Mesendoderm (in vitro differentiated cells): ENCODE measurements at regions not wholly inside any gene's neighbourhood (a gene's known extent, or its start where the extent isn't known, plus 50 kb on each side); places are given as distances from the start of the nearest gene placed in this dataset.

Experiments
- DNase-seq: peaks from one replicate; pipeline ENCODE4 v3.0.0; 2013
- H2AK5ac ChIP-seq: 2 replicates; pipeline ENCODE4 v1.6.1; 2013; ENCODE audit warnings: low read length, inconsistent platforms
- H2BK120ac ChIP-seq: 2 replicates; pipeline ENCODE4 v1.6.1; 2013; ENCODE audit warnings: low read depth, mild to moderate bottlenecking, low read length, moderate library complexity, mixed read lengths
- H2BK15ac ChIP-seq: replicated peaks from 2 replicates; pipeline ENCODE4 v1.6.1; 2013; ENCODE audit warnings: low read depth, mild to moderate bottlenecking, moderate library complexity
- H2BK5ac ChIP-seq: 2 replicates; pipeline ENCODE4 v1.6.1; 2013; ENCODE audit warnings: low read length, inconsistent platforms
- H3K18ac ChIP-seq: 2 replicates; pipeline ENCODE4 v1.6.1; 2013; ENCODE audit warnings: mild to moderate bottlenecking, low read length, mixed read lengths
- H3K23ac ChIP-seq: one replicate; pipeline ENCODE4 v1.6.1; 2013; ENCODE audit warnings: low read length
- H3K27ac ChIP-seq: 2 replicates; pipeline ENCODE4 v1.5.1; 2013; ENCODE audit warnings: low read depth, mild to moderate bottlenecking, inconsistent platforms, low read length, moderate library complexity
- H3K27me3 ChIP-seq: 2 replicates; pipeline ENCODE4 v1.6.1; 2013; ENCODE audit warnings: low read length, control low read depth, mild to moderate bottlenecking, inconsistent platforms; ENCODE audit not compliant: insufficient read depth, poor library complexity
- H3K36me3 ChIP-seq: 2 replicates; pipeline ENCODE4 v1.6.1; 2013; ENCODE audit warnings: low read length, inconsistent platforms; ENCODE audit not compliant: control insufficient read depth, insufficient read depth
- H3K4ac ChIP-seq: one replicate; pipeline ENCODE4 v1.6.1; 2013; ENCODE audit warnings: low read depth, mild to moderate bottlenecking, low read length, moderate library complexity
- H3K4me1 ChIP-seq: 2 replicates; pipeline ENCODE4 v1.6.1; 2013; ENCODE audit warnings: low read depth, low read length, inconsistent platforms; ENCODE audit not compliant: control insufficient read depth
- H3K4me2 ChIP-seq: 2 replicates; pipeline ENCODE4 v1.6.1; 2013; ENCODE audit warnings: low read length
- H3K4me3 ChIP-seq: 2 replicates; pipeline ENCODE4 v1.5.1; 2013; ENCODE audit warnings: mild to moderate bottlenecking, low read length
- H3K56ac ChIP-seq: one replicate; pipeline ENCODE4 v1.6.1; 2013; ENCODE audit warnings: low read length
- H3K79me1 ChIP-seq: 2 replicates; pipeline ENCODE4 v1.6.1; 2013; ENCODE audit warnings: low read length, inconsistent platforms
- H3K79me2 ChIP-seq: 2 replicates; pipeline ENCODE4 v1.6.1; 2013; ENCODE audit warnings: mild to moderate bottlenecking, low read length; ENCODE audit not compliant: control insufficient read depth, insufficient read depth
- H3K9ac ChIP-seq: 2 replicates; pipeline ENCODE4 v1.6.1; 2013; ENCODE audit warnings: low read length, inconsistent platforms
- H4K5ac ChIP-seq: one replicate; pipeline ENCODE4 v1.6.1; 2013; ENCODE audit warnings: low read length
- H4K8ac ChIP-seq: one replicate; pipeline ENCODE4 v1.6.1; 2013; ENCODE audit warnings: low read depth, mild to moderate bottlenecking, control low read depth, low read length, moderate library complexity
- WGBS: extraction: QIAGEN DNeasy Blood & Tissue Kit; methylation state at CpG from one replicate; pipeline ENCODE4 v1.1.7; 2013; ENCODE audit warnings: low lambda C conversion rate, missing lambda C conversion rate; ENCODE audit not compliant: insufficient coverage; ENCODE audit errors: extremely low coverage; 5-methylcytosine and 5-hydroxymethylcytosine counted together

- no peak overlapping the region for H3K23ac ChIP-seq
- H4K8ac ChIP-seq = no peak overlapping the region
- no CpG with 5 or more reads among the region's 2 CpGs for WGBS
- no peak overlapping the region for H3K9ac ChIP-seq
- H2BK120ac ChIP-seq = no peak overlapping the region
- H3K27me3 ChIP-seq = no peaks in the 10 kb centered on the region
- H3K4me2 ChIP-seq = no peak overlapping the region
- H2BK5ac ChIP-seq = no peak overlapping the region
- H3K4ac ChIP-seq = no peak overlapping the region
- no peak overlapping the region for H2BK15ac ChIP-seq
- no peak overlapping the region for H3K4me3 ChIP-seq
- no peak overlapping the region for H3K27ac ChIP-seq
- peak; percentile 42 for DNase-seq
- H3K18ac ChIP-seq = no peak overlapping the region
- no peak overlapping the region for H4K5ac ChIP-seq
- H3K79me2 ChIP-seq = no peaks in the 10 kb centered on the region
- no peak overlapping the region for H3K56ac ChIP-seq
- no peak overlapping the region for H2AK5ac ChIP-seq
- no peaks in the 10 kb centered on the region for H3K79me1 ChIP-seq
- no peaks in the 10 kb centered on the region for H3K36me3 ChIP-seq
- no peaks in the 10 kb centered on the region for H3K4me1 ChIP-seq
Observed at GRCh38 chr5:86786955-86787354, 169.2 kb downstream of the COX7C start.

- H2BK120ac ChIP-seq = no peak overlapping the region
- no peak overlapping the region for H3K27ac ChIP-seq
- no CpG with 5 or more reads among the region's 3 CpGs for WGBS
- no peak overlapping the region for H3K18ac ChIP-seq
- DNase-seq = no peak
- no peak overlapping the region for H2BK15ac ChIP-seq
- H3K36me3 ChIP-seq = no peaks in the 10 kb centered on the region
- no peak overlapping the region for H4K5ac ChIP-seq
- no peak overlapping the region for H3K56ac ChIP-seq
- no peak overlapping the region for H3K4me2 ChIP-seq
- no peaks in the 10 kb centered on the region for H3K79me1 ChIP-seq
- H3K4me1 ChIP-seq = no peaks in the 10 kb centered on the region
- H3K27me3 ChIP-seq = no peaks in the 10 kb centered on the region
- H2BK5ac ChIP-seq = no peak overlapping the region
- H3K4me3 ChIP-seq = no peak overlapping the region
- no peak overlapping the region for H4K8ac ChIP-seq
- H3K23ac ChIP-seq = no peak overlapping the region
- no peaks in the 10 kb centered on the region for H3K79me2 ChIP-seq
- no peak overlapping the region for H2AK5ac ChIP-seq
- H3K9ac ChIP-seq = no peak overlapping the region
- no peak overlapping the region for H3K4ac ChIP-seq
Observed at GRCh38 chr5:86795659-86796058, 177.9 kb downstream of the COX7C start.

- Histone ChIP-seq H2BK15ac (no peak overlapping the region), H3K23ac (no peak overlapping the region), H3K18ac (no peak overlapping the region), H3K4ac (no peak overlapping the region), H2BK5ac (no peak overlapping the region), H3K4me3 (no peak overlapping the region), H3K27ac (no peak overlapping the region), H2BK120ac (no peak overlapping the region), H3K27me3 (no peaks in the 10 kb centered on the region), H3K56ac (no peak overlapping the region), H3K36me3 (no peaks in the 10 kb centered on the region), H4K8ac (no peak overlapping the region), H3K79me2 (no peaks in the 10 kb centered on the region), H4K5ac (no peak overlapping the region), H3K79me1 (no peaks in the 10 kb centered on the region), H3K9ac (no peak overlapping the region), H2AK5ac (no peak overlapping the region), H3K4me1 (no peaks in the 10 kb centered on the region), H3K4me2 (no peak overlapping the region)
- DNase-seq = peak; percentile 90
Observed at GRCh38 chr5:86797677-86798076, 179.9 kb downstream of the COX7C start.

- Histone ChIP-seq H2AK5ac (no peak overlapping the region), H3K79me1 (no peaks in the 10 kb centered on the region), H3K27ac (no peak overlapping the region), H3K23ac (no peak overlapping the region), H3K4me2 (no peak overlapping the region), H2BK15ac (no peak overlapping the region), H3K36me3 (no peaks in the 10 kb centered on the region), H3K79me2 (no peaks in the 10 kb centered on the region), H2BK120ac (no peak overlapping the region), H3K4ac (no peak overlapping the region), H3K27me3 (no peaks in the 10 kb centered on the region), H3K18ac (no peak overlapping the region), H4K8ac (no peak overlapping the region), H3K9ac (no peak overlapping the region), H3K4me1 (no peaks in the 10 kb centered on the region), H3K4me3 (no peak overlapping the region), H4K5ac (no peak overlapping the region), H2BK5ac (no peak overlapping the region), H3K56ac (peak overlapping the region; percentile 1)
- no CpG with 5 or more reads among the region's 1 CpG for WGBS
- DNase-seq = no peak
Observed at GRCh38 chr5:86806206-86806605, 188.5 kb downstream of the COX7C start.

- no peaks in the 10 kb centered on the region for H3K79me2 ChIP-seq
- no peak overlapping the region for H2BK15ac ChIP-seq
- H4K5ac ChIP-seq = no peak overlapping the region
- WGBS = no CpG with 5 or more reads among the region's 3 CpGs
- no peak overlapping the region for H3K56ac ChIP-seq
- H3K79me1 ChIP-seq = no peaks in the 10 kb centered on the region
- H3K4me3 ChIP-seq = no peak overlapping the region
- no peaks in the 10 kb centered on the region for H3K36me3 ChIP-seq
- no peak overlapping the region for H2BK5ac ChIP-seq
- H2BK120ac ChIP-seq = no peak overlapping the region
- H3K27ac ChIP-seq = no peak overlapping the region
- H3K4me2 ChIP-seq = no peak overlapping the region
- no peak overlapping the region for H4K8ac ChIP-seq
- no peak for DNase-seq
- no peak overlapping the region for H3K9ac ChIP-seq
- no peak overlapping the region for H3K23ac ChIP-seq
- H3K27me3 ChIP-seq = no peaks in the 10 kb centered on the region
- H3K18ac ChIP-seq = no peak overlapping the region
- no peaks in the 10 kb centered on the region for H3K4me1 ChIP-seq
- no peak overlapping the region for H3K4ac ChIP-seq
- no peak overlapping the region for H2AK5ac ChIP-seq
Observed at GRCh38 chr5:86807046-86808031, 189.6 kb downstream of the COX7C start.

- H3K23ac ChIP-seq = no peak overlapping the region
- no peak for DNase-seq
- no peaks in the 10 kb centered on the region for H3K27me3 ChIP-seq
- no peak overlapping the region for H3K9ac ChIP-seq
- no peak overlapping the region for H2AK5ac ChIP-seq
- H4K8ac ChIP-seq = no peak overlapping the region
- H3K79me1 ChIP-seq = no peaks in the 10 kb centered on the region
- H4K5ac ChIP-seq = no peak overlapping the region
- no CpG with 5 or more reads among the region's 1 CpG for WGBS
- no peak overlapping the region for H3K4me3 ChIP-seq
- H3K56ac ChIP-seq = no peak overlapping the region
- H3K27ac ChIP-seq = no peak overlapping the region
- no peak overlapping the region for H2BK15ac ChIP-seq
- no peak overlapping the region for H3K4me2 ChIP-seq
- no peaks in the 10 kb centered on the region for H3K36me3 ChIP-seq
- H3K18ac ChIP-seq = no peak overlapping the region
- H2BK120ac ChIP-seq = no peak overlapping the region
- no peak overlapping the region for H2BK5ac ChIP-seq
- H3K79me2 ChIP-seq = no peaks in the 10 kb centered on the region
- H3K4ac ChIP-seq = no peak overlapping the region
- H3K4me1 ChIP-seq = no peaks in the 10 kb centered on the region
Observed at GRCh38 chr5:86814315-86814714, 196.6 kb downstream of the COX7C start.
